Caco-2 (cell line): ENCODE measurements at regions not wholly inside any gene's neighbourhood (a gene's known extent, or its start where the extent isn't known, plus 50 kb on each side); places are given as distances from the start of the nearest gene placed in this dataset.

Experiments
- BruUV-seq: library from RNA; stranded (reverse); fragments of 400-500 nt; replicated peaks from 2 replicates; lab custom pipeline; 2021; lab: Mats Ljungman, UMichigan
- CTCF ChIA-PET: fragments of 300-600 bp; sonication (Branson Sonifier 250); formaldehyde crosslinking; loops from one replicate; lab custom pipeline; 2022; ENCODE audit warnings: antibody characterized with exemption; lab: Charles Lee
- POLR2A ChIA-PET: fragments of 300-600 bp; sonication (Branson Sonifier 250); formaldehyde crosslinking; loops from one replicate; lab custom pipeline; 2022; ENCODE audit warnings: antibody characterized with exemption; lab: Charles Lee
- DNase-seq, 2 experiments: peaks; one replicate each; pipeline versions ENCODE4 v3.0.0 to v3.0.0-alpha.2; 2020 to 2022
- H3K27me3 ChIP-seq: replicated peaks from 2 replicates; pipeline ENCODE4 v1.6.0; 2011; ENCODE audit warnings: low read length; ENCODE audit not compliant: control insufficient read depth, insufficient read depth
- H3K36me3 ChIP-seq: 2 replicates; pipeline ENCODE4 v1.5.1; 2011; ENCODE audit warnings: low read length; ENCODE audit not compliant: control insufficient read depth, insufficient read depth
- H3K4me1 ChIP-seq: fragments of 250-450 bp; sonication (Bioruptor Pico); 2 replicates; pipeline ENCODE4 v1.5.1; 2020; ENCODE audit warnings: mild to moderate bottlenecking
- H3K4me3 ChIP-seq: 2 replicates; pipeline ENCODE4 v1.5.1; 2011; ENCODE audit warnings: low read depth, mild to moderate bottlenecking, control low read depth, low read length
- H3K9me3 ChIP-seq: fragments of 250-450 bp; sonication (Bioruptor Pico); 2 replicates; pipeline ENCODE4 v1.5.1; 2020; ENCODE audit warnings: mild to moderate bottlenecking, moderate library complexity
- H3K27ac Mint-ChIP-seq: one replicate; pipeline ENCODE4 v1.8.0; 2022; ENCODE audit warnings: mixed read lengths; ENCODE audit not compliant: unreplicated experiment
- H3K27me3 Mint-ChIP-seq: one replicate; pipeline ENCODE4 v1.8.0; 2022; ENCODE audit warnings: mixed read lengths; ENCODE audit not compliant: insufficient read depth, unreplicated experiment
- H3K36me3 Mint-ChIP-seq: one replicate; pipeline ENCODE4 v1.8.0; 2022; ENCODE audit warnings: mild to moderate bottlenecking, mixed read lengths; ENCODE audit not compliant: insufficient read depth, unreplicated experiment
- H3K4me1 Mint-ChIP-seq: one replicate; pipeline ENCODE4 v1.8.0; 2022; ENCODE audit warnings: low read depth, mixed read lengths; ENCODE audit not compliant: unreplicated experiment
- H3K4me3 Mint-ChIP-seq: one replicate; pipeline ENCODE4 v1.8.0; 2022; ENCODE audit warnings: mild to moderate bottlenecking, moderate library complexity, mixed read lengths; ENCODE audit not compliant: unreplicated experiment
- H3K9me3 Mint-ChIP-seq: one replicate; pipeline ENCODE4 v1.8.0; 2022; ENCODE audit warnings: mixed read lengths; ENCODE audit not compliant: unreplicated experiment
- CTCF ChIP-seq, 2 experiments: fragments of 200-600 bp in 1 of 2; IDR thresholded peaks; 1 replicate in 1 of 2; 2 replicates in 1 of 2; pipeline versions ENCODE4 v1.5.1 to v1.8.0; 2011 to 2022; ENCODE audit warnings: antibody characterized with exemption in 1 of 2, control low read depth in 1 of 2, inconsistent platforms in 1 of 2, low read depth in 1 of 2, low read length in 1 of 2, mild to moderate bottlenecking in 1 of 2, moderate library complexity in 1 of 2; ENCODE audit not compliant: insufficient read depth in 1 of 2, severe bottlenecking in 1 of 2, unreplicated experiment in 1 of 2
- intact Hi-C: fragments of 100-400 bp; cut with micrococcal nuclease; formaldehyde crosslinking; loops from one replicate; pipeline ENCODE4 v1.10.0; 2022; ENCODE audit not compliant: unreplicated experiment

- BruUV-seq = no TSS peak
- H3K27me3 ChIP-seq = no peaks in the 10 kb centered on the region
- H3K9me3 Mint-ChIP-seq = no peaks in the 10 kb centered on the region
- H3K4me1 ChIP-seq = no peaks in the 10 kb centered on the region
- POLR2A ChIA-PET = no interaction called here
- TF ChIP-seq CTCF (IDR thresholded peaks at IDR 0.05; ENCODE audit: insufficient read depth in 1 of 2, low read depth in 1 of 2, low read length in 1 of 2, severe bottlenecking in 1 of 2, unreplicated experiment in 1 of 2) = no peak
- no peak overlapping the region for H3K4me3 ChIP-seq
- no peaks in the 10 kb centered on the region for H3K4me1 Mint-ChIP-seq
- H3K4me3 Mint-ChIP-seq = no peak overlapping the region
- no peaks in the 10 kb centered on the region for H3K36me3 ChIP-seq
- H3K36me3 Mint-ChIP-seq = no peaks in the 10 kb centered on the region
- H3K9me3 ChIP-seq = no peaks in the 10 kb centered on the region
- CTCF ChIA-PET = no interaction called here
- H3K27me3 Mint-ChIP-seq = no peaks in the 10 kb centered on the region
- H3K27ac Mint-ChIP-seq = no peak overlapping the region
- intact Hi-C loops = no loop called here
- no peak for DNase-seq
Observed at GRCh38 chr9:80134487-80134886, 562.7 kb downstream of the TLE4 start.

- no peak for DNase-seq
- Histone ChIP-seq H3K36me3 (no peaks in the 10 kb centered on the region), H3K4me3 (no peak overlapping the region), H3K27me3 (no peaks in the 10 kb centered on the region), H3K9me3 (no peaks in the 10 kb centered on the region), H3K4me1 (no peaks in the 10 kb centered on the region)
- ChIA-PET POLR2A (no interaction called here), CTCF (no interaction called here)
- TF ChIP-seq CTCF (IDR thresholded peaks at IDR 0.05; ENCODE audit: insufficient read depth in 1 of 2, low read depth in 1 of 2, low read length in 1 of 2, severe bottlenecking in 1 of 2, unreplicated experiment in 1 of 2) = no peak
- Mint-ChIP-seq H3K4me3 (no peak overlapping the region), H3K27ac (no peak overlapping the region), H3K36me3 (no peaks in the 10 kb centered on the region), H3K27me3 (no peaks in the 10 kb centered on the region), H3K9me3 (no peaks in the 10 kb centered on the region), H3K4me1 (no peaks in the 10 kb centered on the region)
- intact Hi-C loops = no loop called here
- no TSS peak for BruUV-seq
Observed at GRCh38 chr9:80131627-80132026, 559.9 kb downstream of the TLE4 start.

- Mint-ChIP-seq H3K9me3 (no peaks in the 10 kb centered on the region), H3K4me3 (no peak overlapping the region), H3K27ac (no peak overlapping the region), H3K4me1 (no peaks in the 10 kb centered on the region), H3K27me3 (no peaks in the 10 kb centered on the region), H3K36me3 (no peaks in the 10 kb centered on the region)
- no peaks in the 10 kb centered on the region for H3K9me3 ChIP-seq
- intact Hi-C loops = no loop called here
- no peak for DNase-seq
- ChIA-PET POLR2A (no interaction called here), CTCF (no interaction called here)
- H3K36me3 ChIP-seq = no peaks in the 10 kb centered on the region
- no peak for TF ChIP-seq CTCF (IDR thresholded peaks at IDR 0.05; ENCODE audit: insufficient read depth in 1 of 2, low read depth in 1 of 2, low read length in 1 of 2, severe bottlenecking in 1 of 2, unreplicated experiment in 1 of 2)
- no peaks in the 10 kb centered on the region for H3K27me3 ChIP-seq
- H3K4me1 ChIP-seq = no peaks in the 10 kb centered on the region
- H3K4me3 ChIP-seq = no peak overlapping the region
- BruUV-seq = no TSS peak
Observed at GRCh38 chr9:80127920-80128319, 556.2 kb downstream of the TLE4 start.
